Suppressor macrophage (primary cell): ENCODE measurements at regions not wholly inside any gene's neighbourhood (a gene's known extent, or its start where the extent isn't known, plus 50 kb on each side); places are given as distances from the start of the nearest gene placed in this dataset.

Experiments
- DNase-seq, 4 experiments: peaks; one replicate each; pipeline ENCODE4 v3.0.0-alpha.2; 2020 to 2022

DNA sequence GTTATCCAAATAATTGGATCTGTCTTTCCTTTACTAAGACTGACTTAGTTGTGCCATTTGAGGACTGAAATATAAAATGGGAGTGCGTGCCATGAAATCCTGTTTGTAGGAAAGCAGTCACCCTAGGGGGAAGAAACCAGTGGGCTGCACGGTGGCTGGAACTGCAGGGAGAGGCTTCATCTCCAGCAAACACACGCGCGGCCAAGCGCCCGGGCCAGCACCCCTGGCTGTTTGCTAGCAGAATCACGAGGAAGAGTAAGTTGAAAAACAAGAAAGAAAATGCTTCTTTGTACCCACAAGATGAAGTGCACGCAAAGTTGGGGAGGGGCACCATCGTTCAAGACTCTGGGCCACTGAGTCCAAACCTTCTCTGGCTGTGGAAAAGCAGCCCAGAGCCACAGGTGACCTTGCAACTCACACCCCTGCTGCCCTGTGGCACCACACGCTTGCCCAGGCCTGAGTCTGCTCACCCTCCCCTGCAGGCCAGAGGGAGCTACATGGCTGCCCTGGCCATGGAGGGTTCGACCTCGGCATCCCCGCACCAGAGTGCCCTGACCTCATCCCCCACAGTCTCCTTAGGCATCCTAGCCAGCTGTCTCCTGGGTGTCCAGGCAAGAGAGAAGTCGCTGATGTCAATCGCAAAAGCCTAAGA is 55.2 kb downstream of the IRX2 start:
- no peak for DNase-seq

DNA sequence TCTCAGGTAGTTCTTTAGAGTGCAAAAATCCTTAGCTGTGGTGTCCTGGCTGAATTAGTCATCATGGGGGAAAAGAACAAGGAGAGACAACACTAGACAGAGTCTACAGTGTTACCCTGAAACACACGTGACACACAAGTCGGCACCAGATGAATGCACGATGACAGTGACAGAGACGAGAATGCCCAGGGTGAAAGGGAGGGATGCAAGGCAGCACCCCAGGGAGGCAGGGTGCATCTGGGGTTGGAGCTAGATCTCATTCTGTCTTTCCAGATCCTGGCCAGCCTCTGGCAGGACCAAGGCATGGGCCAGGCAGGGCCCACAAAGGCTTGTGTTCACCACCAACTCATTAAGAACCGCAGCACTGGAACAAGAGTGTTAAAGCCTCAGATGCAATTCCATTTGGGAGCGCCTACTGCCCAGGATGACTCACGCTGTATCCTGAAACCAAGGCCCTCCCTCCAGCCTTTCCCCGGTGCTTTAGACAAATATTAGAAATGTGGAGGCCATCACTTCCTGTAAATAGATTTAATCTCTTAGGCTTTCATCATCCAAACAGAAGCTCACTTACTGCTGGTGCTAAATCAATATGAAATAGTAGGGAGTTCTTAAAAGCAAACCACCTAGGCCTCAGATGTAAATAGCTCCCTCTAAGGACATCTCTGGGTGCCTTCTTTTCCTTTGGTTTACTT is 56.1 kb downstream of the IRX2 start:
- DNase-seq = no peak

DNA sequence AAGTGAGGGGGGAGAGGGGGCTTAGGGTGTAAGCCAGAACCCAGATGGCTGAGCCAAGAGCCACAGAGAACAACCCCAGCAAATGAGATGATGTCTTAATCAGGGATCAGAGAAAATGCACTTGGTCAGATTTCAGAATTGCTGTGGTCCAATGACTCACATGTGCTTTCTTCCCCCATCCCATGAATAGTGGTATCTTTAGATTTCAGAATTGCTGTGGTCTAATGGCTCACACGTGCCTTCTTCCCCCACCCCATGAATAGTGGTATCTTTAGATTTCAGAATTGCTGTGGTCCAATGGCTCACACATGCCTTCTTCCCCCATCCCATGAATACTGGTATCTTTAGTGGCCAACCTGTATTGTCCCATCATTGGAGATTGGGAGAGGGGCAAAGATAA is 59.9 kb downstream of the IRX2 start:
- DNase-seq = no peak

DNA sequence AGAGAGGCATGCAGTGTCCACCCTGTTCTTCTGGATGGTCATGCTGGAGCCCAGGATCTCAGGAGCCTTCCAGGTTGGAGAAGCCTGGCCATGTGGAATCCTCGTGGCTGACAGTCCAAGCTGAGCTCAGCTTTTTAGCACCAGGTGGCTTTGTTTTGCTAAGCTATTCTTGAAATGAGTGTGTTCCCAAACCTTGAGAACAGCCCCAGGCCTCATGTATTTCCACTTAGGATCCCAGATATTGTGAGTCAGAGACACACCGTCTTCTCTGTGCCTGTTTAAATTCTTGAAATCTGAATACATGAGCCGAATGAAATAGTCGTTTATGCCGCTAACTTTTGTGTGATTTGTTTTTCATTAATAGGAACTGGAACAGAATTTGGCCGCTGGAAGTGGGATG is 61.2 kb downstream of the IRX2 start:
- no peak for DNase-seq

DNA sequence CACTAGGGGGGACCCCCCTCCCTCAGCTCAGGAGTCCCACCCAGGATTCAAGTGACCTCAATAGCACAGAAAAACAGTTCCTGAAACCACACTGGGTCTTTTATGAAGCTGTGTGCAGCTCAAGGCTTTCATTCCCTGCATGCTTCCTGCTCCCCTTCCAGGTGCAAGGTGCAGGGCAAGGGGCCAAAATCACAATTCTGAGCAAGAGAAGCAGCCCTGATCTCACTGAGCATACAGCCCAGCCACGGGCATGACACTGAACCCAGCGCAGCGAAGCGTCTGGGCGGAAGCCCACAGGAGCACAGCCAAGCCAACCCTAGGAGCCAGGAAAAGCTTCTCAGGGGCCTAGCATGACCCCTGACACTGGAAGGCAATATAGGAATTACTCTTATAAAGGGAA is 62.9 kb downstream of the IRX2 start:
- DNase-seq = no peak

DNA sequence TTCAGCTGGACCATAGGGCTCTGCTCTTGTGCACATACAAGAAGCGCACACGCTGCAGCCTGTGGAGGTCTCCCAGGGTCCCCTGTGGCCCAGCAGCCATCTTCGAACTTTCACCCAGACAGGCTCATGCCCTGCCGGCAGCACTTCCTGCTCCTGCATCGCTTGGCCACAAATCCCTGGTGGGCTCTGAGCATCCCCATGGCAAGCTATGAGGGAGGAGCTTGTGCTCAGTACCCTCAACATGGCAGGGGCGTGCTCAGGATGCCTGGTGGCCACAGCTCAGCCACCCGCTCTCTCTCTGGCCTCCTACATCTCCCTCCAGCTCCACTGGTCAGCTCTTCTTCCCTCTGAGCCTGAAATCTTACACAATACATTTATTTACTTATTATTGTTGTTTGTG is 63.7 kb downstream of the IRX2 start:
- no peak for DNase-seq

DNA sequence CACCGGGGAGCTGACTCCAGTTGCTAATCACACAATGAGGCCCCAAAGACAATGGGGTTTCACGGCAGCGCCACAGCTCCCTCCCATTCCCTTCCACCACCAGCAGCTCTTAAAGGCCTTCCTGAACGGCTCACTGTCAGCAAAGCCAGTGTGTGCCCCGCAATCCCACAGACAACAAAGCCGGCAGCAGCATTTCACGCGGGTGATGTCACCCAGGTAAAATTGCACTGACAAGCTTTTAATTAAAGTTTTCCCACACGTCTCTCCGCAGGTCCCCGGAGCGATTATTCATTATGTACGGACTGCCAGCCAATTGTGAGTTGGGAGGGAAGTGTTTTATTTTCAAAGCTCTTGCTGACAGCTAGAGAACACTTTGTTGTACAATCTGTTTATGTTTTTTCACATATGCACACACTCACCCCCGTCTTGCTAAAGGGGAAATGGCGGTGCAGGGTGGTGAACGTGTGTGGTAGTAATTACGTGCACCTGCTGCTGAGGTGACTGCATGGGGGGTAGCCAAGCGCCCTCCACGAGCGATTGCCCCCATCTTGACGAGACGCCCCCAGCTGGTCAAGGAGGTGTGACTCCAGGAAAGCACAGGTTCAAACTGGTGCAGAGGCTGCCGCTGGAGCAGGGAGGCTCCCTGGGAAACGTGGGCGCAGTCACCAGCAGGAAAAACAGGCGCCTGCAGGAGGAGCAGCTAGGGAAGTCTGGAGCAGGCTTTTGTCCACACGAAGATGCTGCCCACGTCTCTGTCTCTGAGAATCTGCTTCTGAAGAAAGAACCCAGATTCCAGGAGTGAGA is 65.0 kb downstream of the IRX2 start:
- DNase-seq = no peak

DNA sequence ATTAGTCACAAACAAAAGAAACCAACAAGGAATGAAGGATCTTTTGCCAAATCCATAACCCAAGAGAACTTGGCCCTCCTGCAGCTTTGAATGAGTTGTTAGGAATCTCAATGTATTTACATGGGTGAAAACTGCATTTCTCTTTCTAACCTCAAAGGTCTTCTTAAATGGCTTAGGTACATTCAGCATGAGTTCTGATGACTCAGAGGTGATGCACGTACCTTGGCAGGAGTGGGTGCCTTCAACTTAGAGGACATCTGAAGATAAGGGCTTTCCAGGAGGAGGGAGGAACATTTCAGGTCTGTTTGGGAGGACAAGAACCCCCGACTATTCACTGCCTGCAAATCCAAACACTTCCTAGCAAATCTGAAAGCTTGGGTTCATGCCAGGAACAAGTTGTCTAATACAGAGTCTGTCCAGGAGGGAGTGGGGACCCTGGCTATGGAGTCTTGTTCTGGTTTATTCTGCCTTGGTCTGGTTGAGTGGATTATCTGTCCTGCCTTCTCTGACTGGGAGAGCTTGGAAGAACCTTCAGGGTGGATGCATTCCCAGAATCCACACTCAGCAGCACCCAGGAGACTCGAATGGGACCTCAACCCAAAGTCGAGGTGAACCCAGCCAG is 65.7 kb downstream of the IRX2 start:
- no peak for DNase-seq

DNA sequence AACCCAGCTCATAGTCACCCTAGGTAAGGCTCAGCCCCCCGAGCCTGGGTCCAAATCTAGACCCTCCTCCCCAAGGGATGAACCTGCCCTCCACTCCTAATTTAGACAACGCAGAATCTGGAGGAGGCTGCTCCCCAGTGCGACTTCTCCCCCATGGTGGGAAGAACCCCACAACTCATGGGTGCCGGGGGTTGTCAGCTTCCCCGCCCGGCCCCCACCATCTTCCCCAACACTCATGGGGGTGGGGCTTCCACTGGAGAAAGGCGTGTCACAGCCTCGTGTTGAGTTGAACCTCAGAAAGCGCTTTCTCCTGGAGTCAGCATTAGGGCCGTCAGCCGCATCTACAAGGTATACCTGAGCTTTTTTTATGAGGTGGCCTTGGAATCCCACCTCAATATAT is 66.9 kb downstream of the IRX2 start:
- DNase-seq = no peak

DNA sequence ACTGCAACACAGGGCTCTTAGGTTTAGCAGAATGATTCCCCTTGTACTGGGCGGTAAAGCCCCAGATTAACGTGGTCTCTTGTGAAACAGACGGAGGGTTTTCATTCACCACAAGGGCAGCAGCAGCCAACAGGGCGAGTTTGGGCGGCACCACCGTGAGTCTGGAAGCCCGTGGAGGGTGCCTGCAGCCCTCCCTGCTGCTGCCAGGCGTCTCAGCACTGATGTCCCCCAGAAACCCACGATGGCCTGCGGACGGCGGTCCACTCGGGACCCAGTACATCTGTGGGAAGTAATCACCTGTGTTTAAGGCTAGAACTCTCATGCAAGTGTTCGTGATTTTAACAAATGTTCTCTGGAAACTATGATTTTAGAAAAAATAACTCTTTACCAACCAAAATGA is 67.8 kb downstream of the IRX2 start:
- DNase-seq = no peak

DNA sequence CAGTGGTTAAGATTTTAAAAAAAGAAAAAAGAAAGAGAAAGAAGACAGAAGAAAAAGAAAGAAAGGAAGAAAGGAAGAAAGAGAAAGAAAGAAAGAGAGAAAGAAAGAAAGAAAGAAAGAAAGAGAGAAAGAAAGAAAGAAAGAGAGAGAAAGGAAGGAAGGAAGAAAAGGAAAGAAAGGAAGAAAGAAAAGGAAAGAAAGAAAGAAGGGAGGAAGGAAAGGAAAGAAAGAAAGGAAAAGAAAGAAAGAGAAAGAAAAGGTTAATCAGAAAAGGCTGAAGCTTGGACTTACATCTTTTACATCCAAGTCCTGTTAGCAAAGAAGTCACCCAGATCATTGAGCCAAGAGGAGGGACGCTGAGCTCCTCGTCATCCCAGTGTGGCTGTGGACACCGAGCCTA is 70.0 kb downstream of the IRX2 start:
- DNase-seq = no peak

DNA sequence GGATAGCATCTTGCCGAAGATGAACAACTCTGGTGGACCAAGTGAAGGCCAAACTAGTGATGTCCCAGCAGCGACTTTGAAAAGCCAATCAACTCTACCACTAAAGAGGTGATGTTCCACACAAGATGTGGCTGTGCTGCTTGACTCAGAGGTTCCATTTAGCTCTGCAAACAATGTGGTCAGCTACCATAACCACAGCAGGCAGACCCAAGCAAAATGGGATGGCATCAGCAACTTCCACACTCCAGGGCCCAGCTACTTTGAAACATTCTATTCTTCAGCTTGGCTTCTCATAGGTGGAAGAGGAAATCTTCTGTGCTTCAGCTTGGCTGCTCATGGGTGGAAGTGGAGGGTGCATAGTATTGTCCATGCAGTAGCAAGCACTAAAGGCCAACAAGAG is 70.5 kb downstream of the IRX2 start:
- DNase-seq = no peak

DNA sequence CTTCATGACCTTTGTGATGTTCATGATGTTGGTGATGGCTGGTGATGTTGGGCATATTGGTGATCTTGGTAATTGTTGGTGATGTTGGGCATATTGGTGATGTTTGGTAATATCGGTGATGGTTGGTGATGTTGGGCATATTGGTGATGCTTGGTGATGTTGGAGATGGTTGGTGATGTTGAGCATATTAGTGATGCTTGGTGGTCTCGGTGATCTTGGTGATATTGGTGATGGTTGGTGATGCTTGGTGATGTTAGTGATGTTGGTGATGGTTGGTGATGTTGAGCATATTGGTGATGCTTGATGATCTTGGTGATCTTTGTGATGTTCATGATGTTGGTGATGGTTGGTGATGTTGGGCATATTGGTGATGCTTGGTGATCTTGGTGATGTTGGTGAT is 73.8 kb downstream of the IRX2 start:
- DNase-seq = no peak

DNA sequence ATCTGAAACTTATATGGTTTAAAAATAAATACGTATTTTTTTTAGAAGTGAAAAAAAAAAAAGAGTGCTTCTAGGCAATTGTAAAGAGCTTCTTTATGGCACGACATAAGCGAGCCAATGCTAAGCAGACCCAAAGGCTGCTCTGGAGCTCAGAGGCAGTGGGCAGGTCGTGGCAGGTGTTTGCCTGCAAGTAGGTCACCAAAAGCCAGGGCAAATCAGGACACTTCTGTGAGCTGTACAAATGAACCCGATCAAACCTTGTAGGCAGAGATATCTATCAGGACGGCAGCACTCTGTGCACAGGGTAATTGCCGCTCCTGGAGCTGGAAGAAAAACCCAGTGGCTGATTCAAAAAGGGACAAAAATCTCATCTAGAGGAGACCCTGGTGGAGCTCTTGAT is 75.9 kb downstream of the IRX2 start:
- DNase-seq = no peak

DNA sequence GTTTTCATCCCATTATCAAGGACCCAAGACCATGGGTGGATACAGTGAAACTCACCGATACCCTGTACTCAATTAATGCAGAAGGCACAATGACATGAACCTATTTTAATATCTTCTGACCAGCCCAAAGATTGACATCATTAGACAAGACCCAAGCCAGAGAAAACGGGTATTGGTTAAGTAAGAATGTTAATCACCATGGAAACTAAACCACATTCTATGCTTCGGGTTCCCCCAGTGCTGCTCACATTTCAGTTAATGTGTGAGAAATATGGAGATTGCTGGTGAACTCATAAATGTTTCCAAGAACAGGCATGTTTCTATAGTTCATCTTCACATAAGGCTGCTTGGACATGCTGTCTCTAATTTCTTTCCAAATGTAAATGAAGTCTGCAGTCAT is 77.0 kb downstream of the IRX2 start:
- DNase-seq = no peak

DNA sequence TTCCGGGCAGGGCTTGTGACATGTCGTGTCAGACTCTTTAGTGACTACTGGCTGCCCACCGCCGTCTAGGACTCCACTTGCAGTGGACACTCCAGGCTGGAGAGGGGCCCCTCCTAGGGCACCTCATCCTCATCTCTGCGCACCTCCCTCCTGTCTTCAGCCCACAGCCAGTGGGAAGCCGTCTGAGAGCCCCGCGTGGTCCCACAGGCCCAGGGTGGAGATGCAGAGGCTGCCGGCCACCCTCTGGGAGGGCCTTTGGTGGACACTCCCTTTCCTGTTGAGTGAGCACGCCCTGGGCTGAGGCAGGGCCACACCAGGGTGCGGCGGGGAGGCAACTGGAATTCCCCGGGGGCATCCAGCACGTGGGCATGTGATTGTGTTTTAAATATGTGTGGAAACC is 80.5 kb downstream of the IRX2 start:
- no peak for DNase-seq

DNA sequence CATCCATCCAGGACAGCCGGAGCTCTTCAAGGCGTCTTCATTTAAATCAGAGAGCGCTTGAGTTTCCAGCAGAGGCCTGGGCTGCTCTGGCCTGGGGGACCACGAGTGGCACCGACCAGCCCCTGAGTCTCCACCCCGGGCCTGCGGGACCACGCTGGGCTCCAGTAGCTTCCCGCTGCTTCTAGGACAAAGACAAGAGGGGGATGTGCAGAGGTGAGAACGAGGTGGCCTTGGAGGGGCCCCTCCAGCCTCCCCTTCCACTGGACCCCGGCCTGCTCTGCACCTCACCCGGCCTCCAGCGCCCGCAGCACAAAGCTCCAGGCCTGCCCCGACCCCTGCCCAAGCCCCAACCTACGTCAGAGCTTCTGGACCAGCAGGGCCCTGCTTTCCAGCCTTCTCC is 81.6 kb downstream of the IRX2 start:
- no peak for DNase-seq

DNA sequence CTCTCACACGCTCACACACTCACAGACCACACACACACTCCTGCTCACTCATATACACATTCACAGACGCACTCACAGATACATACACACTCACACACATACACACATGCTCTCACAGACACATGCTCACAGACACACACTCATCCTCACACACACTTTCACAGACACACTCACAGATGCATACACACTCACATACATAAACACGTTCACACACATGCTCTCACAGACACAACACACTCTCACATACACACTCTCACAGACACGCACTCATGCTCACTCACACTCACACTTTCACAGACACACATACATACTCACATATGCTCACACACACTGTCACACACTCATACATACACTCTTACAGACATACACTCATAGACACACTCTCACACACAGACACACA is 82.2 kb downstream of the IRX2 start:
- no peak for DNase-seq

DNA sequence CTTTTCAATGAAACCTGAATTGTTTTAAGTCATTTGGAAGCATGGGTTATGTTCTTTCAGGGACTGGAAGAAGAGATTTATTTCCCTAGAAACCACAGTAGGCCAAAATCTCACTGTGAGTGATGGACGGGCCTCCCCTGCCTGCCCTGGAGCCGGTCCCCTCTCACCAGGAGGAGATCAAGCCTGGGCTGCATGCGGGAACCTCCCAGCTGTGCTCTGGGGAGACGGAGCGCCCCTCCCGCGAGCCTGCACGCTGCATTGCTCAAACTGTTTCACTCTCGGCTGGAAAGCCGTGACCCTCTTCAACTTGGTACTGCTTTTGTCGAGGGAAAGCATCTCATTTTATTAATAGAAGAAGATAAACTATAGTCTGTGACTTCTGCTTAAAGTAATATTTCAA is 85.4 kb downstream of the IRX2 start:
- no peak for DNase-seq

DNA sequence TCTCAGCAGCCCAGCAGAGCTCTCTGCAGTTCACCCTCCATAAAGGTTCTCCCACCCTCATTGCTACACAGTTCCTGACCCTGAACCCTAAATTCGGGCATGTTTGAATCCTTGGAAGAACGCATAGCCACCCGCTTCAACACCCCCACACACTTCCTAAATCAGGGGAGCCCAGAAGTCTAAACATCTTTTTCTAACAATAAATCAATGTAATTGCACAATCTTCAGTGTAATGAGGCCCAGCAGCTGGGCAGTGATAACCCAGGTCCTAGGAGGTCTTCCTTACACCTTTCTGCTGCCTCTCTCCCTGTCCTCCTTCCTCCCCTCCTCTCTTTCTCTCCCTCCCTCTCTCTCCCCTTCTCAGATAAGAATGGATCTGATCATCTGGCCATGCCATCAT is 88.0 kb downstream of the IRX2 start:
- DNase-seq = no peak

DNA sequence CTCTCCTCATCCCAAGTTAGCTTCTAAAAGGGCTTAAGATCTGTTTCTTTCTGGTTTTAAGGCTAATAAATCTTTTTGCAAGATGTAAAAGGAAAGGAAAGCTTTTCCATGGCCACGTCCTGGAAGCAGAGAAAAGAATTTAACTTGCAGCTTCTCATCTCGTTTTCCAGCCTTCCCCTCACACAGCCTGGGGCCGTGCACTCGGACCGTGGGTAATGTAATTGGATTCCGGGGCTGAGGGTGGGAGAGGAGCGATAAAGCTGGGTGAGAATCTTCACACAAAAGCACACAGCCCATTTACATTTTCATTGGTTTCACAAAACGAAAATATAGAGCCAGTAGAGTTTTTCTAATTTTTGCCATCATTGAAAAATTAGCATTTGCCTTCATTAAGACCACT is 91.2 kb downstream of the IRX2 start:
- no peak for DNase-seq

DNA sequence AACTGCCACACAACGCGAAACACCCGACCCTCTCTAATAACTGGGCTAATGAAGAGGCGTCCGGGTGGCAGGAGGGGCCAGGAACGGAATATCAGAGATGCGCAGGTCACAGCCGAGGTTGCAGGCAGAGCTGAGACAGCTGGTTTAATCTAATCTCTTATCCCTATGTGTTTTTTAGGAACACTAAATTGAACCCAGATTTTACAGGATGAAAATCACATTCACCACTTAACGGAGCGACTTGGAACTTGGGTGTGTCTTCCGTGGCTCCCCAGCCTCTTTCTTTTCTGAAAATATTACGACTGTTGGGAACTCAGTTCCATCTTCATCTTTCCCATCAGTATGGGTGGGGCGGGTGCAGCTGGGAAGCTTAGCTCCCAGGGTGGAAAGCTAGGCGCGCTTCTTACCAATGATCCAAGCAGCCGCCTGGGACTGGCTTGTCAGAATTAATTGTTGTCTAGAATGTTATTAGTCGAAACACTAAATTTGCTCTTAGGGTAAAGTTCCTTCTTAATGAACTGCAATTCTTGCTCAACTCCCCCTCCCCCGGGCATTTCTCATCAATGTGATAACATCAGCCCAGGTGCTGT is 92.5 kb downstream of the IRX2 start:
- no peak for DNase-seq

DNA sequence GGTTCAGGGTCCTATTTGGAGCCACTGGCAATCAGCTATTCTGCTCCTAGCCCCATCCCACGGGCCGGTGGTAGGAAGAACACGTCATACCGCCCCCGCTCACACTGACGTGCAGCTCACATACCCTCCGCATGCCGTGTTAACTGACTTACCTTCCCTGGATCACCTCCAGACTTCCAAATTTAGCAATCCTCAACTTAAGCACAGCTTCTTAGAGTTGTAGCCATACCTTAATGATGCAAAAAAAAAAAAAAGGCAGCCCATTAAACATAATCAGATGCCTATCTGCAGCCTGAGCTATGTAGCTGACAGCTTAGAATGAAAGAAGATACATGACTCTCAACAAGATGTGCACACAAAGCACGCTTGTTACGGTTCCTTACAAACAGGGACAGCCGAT is 93.0 kb downstream of the IRX2 start:
- DNase-seq = no peak
